ENCODE measurements at regions not wholly inside any gene's neighbourhood (a gene's known extent, or its start where the extent isn't known, plus 50 kb on each side); places are given as distances from the start of the nearest gene placed in this dataset.

DNA sequence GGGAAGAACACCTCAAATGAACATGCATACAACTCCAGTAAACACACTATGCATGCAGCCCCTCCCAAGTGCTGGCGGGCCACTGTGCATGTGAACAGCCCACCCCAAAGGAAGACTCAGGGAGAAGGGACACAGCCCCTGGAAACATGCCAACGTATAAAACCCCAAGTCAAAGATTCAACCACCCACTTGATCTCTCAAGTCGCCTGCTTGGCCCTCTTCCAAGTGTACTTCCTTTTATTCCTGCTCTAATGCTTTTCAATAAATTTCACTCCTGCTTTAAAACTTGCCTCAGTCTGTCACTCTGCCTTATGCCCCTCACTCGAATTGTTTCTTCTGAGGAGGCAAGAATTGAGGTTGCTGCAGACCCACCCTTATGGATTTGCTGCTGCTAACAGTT lies 139.1 kb downstream of the C1D start:
- no peak for FAIRE-seq
- DNase-seq (ENCODE audit: extremely low spot score, insufficient read length, low read depth) = no peak

DNA sequence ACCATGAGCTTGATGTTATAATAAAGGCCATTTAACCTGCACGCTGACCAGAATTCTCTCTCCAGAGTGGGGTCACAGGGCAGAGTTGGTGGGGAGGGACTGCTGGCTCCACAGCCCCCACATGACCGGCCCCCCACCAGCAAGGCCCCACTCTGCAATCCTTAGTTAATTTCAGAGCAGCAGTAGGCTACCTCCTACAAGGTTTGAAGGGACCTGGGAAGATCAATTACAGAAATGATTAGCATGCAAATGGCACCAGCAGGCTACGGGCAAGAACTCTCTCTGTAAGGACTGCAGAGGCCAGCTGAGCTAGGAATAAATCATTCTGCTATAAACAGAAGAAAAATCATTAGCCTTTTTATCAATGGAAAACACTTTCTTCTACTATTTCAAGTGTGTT lies 135.3 kb downstream of the C1D start:
- DNase-seq (ENCODE audit: extremely low spot score, insufficient read length, low read depth) (no peak), FAIRE-seq (no peak)

DNA sequence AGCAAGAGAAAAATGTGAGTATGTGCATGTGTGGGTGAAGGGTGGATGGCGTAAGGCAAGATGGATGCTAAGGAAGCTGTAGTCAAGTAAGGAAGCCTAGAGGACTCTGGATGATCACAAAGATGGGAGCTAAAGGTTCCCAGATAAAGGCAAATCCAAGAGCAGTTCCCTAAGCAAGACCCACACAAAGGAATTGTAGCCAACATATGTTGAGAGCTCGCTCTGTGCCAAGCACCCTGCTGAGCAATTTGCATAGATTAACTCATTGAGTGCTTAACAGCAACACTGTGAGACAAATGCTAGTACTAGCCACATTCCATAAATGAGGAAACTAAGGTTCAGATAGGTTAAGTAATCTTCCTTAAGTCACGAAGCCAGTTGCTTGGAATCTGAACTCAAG lies 132.6 kb downstream of the C1D start:
- DNase-seq (ENCODE audit: extremely low spot score, insufficient read length, low read depth) (no peak), FAIRE-seq (no peak)

DNA sequence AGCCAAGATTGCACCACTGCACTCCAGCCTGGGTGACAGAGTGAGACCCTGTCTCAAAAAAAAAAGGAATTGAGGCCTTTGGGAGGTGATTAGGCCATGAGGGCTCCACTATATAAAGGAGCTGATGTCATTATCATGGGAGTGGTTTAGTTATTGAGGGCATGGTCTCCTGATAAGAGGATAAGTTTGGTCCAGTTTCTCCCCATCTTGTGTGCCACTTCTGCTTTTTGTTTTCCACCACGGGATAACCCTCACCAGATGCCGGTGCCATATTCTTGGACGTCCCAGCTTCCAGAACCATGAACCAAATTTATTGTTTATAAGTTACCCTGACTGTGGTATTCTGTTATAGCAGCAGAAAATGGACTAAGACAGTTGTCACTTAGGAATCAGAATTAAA lies 125.8 kb downstream of the C1D start:
- no peak for DNase-seq (ENCODE audit: extremely low spot score, insufficient read length, low read depth)
- no peak for FAIRE-seq

DNA sequence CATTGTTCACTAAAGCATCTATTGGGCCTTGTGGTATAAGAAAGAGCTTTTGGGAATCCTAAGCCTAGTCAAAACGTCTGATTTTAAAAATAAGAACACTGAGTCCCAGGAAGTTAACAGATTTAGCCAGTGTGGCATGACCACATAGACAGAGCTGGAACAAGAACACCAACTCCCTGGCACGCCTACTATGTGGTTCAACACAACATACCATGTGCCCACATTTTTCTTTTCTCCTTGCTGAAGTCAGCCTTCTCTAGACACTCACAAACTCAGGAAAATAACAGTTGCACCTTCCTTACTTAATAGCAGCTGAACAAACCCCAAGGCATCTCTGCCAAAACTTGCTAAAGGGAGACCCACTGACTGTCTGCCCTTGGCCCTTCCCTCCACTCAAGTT lies 124.8 kb downstream of the C1D start:
- FAIRE-seq (no peak), DNase-seq (ENCODE audit: extremely low spot score, insufficient read length, low read depth) (no peak)

DNA sequence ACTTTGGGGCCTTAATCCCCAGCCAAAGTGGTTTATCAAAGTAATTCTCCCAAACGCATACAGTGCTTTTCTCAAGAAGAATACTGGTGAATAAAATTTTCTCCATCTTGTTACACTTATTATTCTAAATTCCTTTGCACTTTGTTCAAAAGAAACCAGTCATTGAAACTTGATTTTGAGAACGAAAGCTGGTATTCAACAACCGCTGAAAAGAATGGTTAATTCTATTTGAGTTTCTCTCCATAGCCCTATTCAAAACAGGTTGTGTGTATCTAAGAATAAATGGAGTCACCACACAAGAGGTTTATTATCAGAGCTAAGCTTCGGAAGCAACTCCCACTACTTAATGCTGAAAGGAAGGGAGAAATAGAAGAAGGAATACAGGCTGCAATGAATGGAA lies 117.7 kb downstream of the C1D start:
- FAIRE-seq (no peak), DNase-seq (ENCODE audit: extremely low spot score, insufficient read length, low read depth) (no peak)

DNA sequence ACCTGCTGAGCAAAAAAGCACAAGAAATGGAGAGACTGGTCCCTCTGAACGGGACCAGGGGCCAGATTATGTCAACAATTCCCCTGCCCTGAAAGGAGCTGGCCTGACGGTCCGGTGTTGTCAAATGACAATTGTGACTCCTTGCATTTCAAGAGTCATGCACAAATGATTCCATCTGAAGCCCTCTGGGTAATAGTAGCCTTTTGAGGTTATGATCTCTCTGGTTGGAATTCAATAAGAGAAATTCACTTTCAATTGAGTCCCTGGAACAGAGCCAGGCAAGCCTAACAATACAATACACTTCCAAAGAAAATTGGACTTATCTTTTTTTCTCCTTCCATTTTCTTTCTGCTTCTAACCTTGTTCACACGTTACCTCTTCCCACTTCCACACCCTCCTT lies 116.9 kb downstream of the C1D start:
- FAIRE-seq (no peak), DNase-seq (ENCODE audit: extremely low spot score, insufficient read length, low read depth) (no peak)

DNA sequence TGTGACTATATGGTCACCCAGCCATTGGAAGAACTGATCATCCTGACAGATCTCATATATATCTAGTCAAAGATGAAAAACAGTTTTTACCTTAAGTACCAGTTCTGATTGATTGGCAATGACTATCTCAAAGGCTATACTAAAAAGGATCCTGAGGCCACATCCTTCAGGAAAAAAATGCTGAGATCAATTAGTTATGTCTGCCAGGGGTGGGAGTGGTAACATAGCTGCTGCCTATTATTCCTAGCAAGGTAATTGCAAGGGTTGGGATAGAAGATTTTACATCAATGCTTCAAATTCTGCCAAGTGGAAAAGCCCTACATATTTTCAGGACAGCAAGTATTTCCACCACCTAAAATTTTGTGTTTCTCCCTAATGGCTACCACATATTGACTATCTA lies 114.7 kb downstream of the C1D start:
- FAIRE-seq = no peak
- no peak for DNase-seq (ENCODE audit: extremely low spot score, insufficient read length, low read depth)

DNA sequence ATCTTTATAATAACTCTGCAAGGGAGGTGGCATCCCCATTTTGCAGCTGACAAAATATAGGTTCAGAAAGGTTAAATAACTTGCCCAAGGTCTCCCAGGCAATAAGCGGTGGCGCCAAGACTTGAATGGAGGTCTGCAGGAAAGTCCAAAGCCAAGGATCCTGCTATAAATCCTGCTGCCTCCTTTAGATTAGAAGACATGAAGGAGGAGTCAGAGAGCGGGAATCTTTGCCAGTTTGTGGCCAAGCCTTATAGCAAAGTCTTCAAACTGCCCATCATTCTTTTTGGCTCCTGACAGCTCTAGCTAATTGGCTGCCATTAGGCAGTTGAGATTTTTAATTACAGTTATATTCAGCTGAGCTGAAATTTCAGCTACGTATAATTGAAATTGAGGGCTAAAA lies 114.3 kb downstream of the C1D start:
- FAIRE-seq (no peak), DNase-seq (ENCODE audit: extremely low spot score, insufficient read length, low read depth) (no peak)

DNA sequence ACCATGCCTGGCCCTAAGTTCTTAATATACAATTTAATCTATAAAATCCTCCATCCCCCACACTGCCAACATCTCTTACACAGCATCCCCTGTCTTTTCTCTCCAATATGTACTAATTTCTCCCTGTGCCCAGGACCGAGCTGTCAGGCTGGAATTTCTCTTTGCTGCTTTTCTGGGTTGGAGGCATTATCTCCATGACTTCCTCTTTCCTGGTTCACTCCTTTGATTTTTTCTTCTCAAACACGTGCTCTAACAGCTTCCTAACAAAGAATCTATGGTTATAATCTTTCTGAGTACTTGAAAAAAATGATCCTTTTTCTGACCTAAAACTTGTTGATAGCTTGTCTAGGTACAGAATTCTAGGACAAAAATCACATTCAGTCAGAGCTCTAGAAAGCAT lies 112.8 kb downstream of the C1D start:
- no peak for FAIRE-seq

DNA sequence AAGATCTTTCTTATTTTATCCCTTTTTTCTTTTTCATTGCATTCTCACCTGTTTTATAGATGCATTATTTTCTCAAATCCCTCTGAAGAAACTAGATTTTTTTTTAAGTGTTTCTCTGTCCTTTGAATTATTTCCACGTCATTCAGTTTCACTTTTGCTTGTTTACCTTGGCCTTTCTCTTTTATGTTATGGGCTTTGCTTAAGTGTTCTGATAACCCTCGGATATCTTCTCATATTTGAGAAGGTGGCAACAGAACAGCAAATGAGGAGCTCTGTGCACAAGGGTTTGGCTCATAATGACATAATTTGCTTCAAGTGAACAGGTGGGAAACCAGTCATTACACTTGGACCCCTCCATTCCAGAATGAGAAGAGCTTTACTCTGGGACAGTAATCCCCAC lies 111.9 kb downstream of the C1D start:
- no peak for FAIRE-seq

More for the DNA sequence above, 112.8 kb downstream of the C1D start:
- DNase-seq (ENCODE audit: extremely low spot score, insufficient read length, low read depth) = no peak

DNA sequence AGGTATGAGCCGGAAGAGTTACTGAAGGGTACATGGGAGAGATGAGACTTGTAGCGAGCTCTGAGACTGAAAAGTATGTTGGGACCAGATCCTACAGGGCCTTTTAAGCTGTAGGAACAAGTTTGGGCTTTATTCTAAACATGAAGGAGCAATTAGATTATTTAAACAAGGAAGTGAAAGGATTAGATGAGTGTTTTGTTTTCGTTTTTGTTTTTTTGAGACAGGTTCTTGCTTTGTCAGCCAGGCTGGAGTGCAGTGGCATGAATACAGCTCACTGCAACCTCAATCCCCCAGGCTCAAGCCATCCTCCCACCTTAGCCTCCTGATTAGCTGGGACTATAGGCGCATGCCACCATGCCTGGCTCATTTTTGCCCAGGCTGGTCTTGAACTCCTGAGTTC lies 110.7 kb downstream of the C1D start:
- DNase-seq (ENCODE audit: extremely low spot score, insufficient read length, low read depth) (no peak), FAIRE-seq (peak; percentile 29)

More for the DNA sequence above, 111.9 kb downstream of the C1D start:
- no peak for DNase-seq (ENCODE audit: extremely low spot score, insufficient read length, low read depth)

DNA sequence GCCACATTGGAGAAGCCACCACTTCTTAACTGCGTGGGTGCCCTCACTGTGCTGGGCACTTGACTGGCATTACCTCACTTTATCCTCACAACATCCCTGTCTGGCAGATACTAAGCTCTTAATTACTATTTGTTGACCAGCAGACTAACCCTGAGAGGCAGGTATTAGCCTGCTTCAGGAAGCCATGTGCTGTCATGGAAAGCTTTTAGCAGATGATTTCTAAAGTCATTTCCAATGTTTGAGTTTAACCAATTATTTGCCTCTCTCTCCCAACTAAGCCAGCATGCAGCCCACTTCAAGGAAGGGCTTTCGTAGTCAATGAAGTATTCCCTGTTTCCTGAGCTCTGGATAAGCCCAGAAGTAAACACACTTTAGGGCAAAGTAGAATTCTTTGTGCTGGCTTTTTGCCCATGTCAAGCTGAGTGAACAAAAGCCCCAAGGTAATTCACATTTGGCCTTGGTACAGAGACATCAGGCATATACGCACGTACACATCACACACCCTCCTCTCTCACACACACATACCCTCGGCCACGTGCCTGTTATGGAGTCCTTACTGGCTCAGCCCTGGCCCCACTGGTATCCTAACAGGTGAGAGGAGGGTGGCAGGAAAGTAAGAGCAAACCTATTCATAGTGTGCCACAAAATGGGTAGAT lies 108.6 kb downstream of the C1D start:
- no peak for FAIRE-seq
- no peak for DNase-seq (ENCODE audit: extremely low spot score, insufficient read length, low read depth)

DNA sequence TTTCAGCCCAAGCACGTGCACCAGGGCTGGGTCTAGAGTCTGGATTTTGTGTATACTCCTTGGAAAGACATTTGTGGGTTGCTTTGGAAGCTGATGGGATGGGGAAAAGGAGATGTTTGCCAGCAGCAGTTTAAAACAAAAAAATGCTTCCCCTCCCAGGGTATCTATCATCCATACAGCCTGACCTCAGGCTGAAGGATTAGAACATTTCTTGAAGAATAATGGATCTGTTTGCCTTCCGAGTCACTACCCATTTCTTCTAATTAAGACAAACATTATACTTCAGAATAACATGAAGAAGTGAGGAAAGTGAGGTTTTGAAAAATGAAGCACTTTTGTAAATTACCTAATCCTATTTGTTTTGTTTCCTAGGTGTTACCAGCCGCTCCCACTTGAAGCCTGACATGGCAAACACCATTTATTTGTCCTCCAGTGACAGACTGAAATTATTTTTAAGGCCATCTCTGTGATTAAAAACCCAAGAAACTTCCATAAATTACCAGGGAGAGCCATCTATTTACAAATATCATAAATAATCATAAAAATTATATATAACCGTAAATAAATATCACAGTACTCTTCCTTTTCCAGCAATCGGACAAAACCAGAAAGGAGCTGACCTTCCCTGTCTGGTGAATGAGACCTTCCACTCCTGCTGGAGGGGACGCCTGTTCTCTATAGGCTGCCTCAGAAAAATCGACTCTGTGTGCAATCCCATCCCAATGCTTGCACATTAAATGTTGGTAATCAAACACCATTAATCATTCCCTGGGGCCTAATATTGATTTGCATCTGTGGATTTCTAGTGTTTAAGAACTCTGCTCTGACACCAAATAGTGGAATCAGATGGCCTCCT lies 106.8 kb downstream of the C1D start:
- no peak for DNase-seq (ENCODE audit: extremely low spot score, insufficient read length, low read depth)
- no peak for FAIRE-seq

DNA sequence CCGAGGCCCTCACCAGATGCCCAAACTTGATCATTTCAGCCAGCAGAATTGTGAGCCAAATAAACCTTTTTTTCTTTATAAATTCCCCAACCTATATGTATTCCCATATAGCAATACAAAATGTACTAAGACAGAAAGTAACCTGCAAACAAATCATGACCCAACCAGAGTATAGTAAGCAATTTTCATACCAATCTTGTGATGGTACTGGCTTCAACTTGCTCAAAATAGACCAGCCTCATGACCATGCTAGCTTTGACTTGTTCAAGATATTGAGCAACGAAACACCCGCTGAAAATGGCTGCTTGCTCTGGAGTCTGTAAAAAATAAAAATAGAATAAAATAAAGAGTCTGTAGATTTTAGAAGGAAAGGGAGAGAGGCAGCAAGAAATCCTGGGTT lies 97.6 kb downstream of the C1D start:
- no peak for FAIRE-seq
- no peak for DNase-seq (ENCODE audit: extremely low spot score, insufficient read length, low read depth)

DNA sequence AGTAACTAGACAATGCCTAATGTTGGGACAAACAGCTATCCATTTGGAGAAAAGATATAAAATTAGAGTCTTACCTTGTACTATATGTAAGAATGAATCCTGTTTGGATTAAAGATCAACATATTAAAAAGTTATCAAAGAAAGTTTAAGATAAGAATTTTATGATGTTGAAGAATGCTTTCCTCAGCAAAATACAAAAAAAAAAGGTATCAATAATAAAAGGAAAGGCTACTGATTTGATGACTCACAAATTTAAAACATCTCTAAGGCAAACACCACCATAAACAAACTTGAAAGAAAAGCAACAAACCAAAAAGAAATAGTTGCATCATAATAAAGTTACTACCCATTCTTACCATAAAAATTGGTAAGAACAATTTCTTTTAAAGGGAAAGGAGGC lies 92.7 kb downstream of the C1D start:
- FAIRE-seq (no peak), DNase-seq (ENCODE audit: extremely low spot score, insufficient read length, low read depth) (no peak)

DNA sequence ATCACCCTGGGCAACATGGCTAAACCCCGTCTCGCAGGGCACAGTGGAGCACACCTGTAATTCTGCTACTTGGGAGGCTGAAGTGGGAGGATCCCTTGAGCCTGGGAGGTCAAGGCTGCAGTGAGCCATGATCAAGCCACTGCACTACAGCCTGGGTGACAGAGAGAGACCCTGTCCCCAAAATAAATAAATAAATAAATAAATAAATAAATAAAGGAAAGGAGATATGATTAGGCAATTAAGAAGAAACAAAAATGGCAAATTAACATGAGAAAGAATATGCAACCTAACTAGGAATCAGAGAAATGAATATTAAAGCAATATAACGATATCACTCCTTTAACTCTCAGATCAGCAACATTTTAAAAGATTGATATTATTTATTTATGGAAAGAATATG lies 92.3 kb downstream of the C1D start:
- DNase-seq (ENCODE audit: extremely low spot score, insufficient read length, low read depth) = no peak
- no peak for FAIRE-seq

DNA sequence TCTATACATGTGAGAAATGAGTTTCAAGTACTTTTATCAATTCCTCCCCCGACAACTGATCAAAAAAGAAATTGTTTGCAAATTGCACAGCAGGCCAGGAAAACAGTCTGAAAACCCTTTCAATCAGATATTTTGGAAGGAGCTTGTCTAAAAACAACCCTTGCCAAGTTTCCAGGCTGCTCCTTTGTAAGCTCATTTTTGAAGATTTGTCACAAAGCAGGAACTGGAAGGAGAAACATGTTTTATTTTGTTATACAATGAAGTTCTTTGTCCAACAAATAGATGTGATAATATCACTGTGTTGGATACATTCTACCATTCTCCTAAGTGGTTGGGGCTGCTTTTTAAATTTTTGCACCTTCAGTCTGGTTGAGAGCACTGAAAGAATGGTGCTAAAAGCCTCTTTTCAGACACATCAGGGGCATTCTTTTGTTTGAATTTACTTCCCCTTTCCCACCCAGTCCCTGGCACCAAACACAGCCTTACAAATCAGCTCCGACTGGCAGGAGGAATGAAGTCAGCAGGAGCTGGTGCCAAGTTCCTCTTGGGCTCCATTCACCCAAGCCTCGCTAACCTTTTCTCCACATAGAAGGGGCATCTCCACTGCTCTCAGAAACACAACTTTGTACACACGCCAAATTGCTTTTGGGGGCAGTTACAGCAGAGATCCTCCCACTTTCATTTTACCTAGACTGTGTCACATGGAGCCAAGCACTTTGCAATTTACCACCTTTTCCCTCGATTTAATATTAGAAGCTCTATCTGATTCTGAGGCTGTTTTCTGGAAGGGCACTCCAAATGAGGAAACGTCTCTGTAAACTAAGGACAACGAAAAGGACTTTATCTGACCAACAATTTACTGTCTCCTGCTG lies 88.0 kb downstream of the C1D start:
- FAIRE-seq (no peak), DNase-seq (ENCODE audit: extremely low spot score, insufficient read length, low read depth) (no peak)

DNA sequence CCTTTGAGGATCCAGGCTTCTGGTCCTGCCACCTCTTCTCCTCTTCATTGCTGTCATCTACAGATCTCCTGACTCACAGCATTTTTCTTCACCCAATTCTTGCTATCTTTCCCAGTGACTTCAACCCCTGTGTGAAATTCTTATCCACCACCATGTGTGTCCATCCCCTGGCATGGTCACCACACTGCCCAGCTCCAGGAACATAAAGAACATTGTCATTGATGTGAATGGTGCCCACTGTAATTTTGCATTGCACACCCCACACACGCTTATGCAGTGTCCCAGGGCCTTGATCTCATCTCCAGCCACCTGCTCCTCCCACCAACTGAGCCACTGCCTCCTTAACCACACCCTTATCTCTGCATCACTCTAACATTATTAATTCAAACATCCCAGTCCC lies 85.3 kb downstream of the C1D start:
- DNase-seq (ENCODE audit: extremely low spot score, insufficient read length, low read depth) (no peak), FAIRE-seq (no peak)

DNA sequence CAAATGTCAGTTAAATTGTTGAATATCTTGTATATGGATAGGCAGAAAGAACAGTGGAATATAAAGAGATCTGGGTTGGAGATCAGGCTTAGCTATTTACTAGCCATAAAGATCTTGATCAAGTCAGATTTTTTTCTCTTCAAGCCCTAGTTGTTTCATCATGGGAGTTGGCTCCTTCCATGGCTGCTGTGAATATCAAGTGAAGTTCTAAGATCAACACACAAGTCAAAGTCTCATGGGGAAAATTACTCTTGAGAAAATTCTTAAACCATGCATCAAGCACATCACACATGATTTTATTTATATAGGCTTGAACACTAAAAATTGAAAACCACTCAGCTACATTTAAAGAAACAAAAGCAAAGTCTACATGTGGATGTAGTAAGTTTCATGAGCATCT lies 79.8 kb downstream of the C1D start:
- FAIRE-seq (no peak), DNase-seq (ENCODE audit: extremely low spot score, insufficient read length, low read depth) (no peak)

DNA sequence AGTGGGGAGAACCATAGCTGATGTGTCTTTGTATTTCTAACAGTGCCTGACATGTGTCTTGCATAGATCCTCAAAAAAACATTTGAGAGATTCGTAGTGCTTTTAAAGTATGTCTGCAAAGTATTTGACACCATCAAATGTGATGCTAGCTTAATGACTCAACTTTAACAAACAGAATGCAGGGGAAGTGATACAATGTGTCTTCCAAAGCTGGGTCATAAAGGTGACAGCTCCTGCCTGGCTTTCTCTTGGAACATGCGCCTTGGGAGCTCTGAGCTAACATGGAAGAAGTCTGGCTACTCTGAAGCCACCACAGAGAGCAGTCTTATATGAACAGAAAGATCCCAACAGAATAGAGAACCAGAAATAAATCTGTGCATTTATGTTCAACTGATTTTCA lies 78.2 kb downstream of the C1D start:
- no peak for FAIRE-seq
- DNase-seq (ENCODE audit: extremely low spot score, insufficient read length, low read depth) = no peak

Measured in GM18507 (cell line).